ENCODE measurements at regions not wholly inside any gene's neighbourhood (a gene's known extent, or its start where the extent isn't known, plus 50 kb on each side); places are given as distances from the start of the nearest gene placed in this dataset.

- TF ChIP-seq CTCF (IDR thresholded peaks at IDR 0.05) (no peak), POLR2A (IDR thresholded peaks at IDR 0.05) (no peak)
Measured at GRCh38 chr10:83921984-83922860, 217.1 kb upstream of the GHITM start.
